Vagina (tissue), 2 donors: ENCODE measurements at regions not wholly inside any gene's neighbourhood (a gene's known extent, or its start where the extent isn't known, plus 50 kb on each side); places are given as distances from the start of the nearest gene placed in this dataset.

ENCODE experiments used
- POLR2A ChIP-seq, 2 donors: fragments of 450-650 bp; IDR thresholded peaks; one replicate each; pipeline ENCODE4 v1.6.1; 2017; ENCODE audit warnings: antibody characterized with exemption in 2 of 2, mild to moderate bottlenecking in 2 of 2, moderate library complexity in 2 of 2
- TF ChIP-seq, protein P1 (sequence below), 3 experiments: fragments of 450-650 bp in 2 of 3; fragments of 200-600 bp in 1 of 3; sonication (generic) in 1 of 3; IDR thresholded peaks; one replicate each; pipeline ENCODE4 v1.5.1; 2017 to 2019; ENCODE audit warnings: antibody characterized with exemption in 3 of 3, mild to moderate bottlenecking in 2 of 3, moderate library complexity in 2 of 3

DNA sequence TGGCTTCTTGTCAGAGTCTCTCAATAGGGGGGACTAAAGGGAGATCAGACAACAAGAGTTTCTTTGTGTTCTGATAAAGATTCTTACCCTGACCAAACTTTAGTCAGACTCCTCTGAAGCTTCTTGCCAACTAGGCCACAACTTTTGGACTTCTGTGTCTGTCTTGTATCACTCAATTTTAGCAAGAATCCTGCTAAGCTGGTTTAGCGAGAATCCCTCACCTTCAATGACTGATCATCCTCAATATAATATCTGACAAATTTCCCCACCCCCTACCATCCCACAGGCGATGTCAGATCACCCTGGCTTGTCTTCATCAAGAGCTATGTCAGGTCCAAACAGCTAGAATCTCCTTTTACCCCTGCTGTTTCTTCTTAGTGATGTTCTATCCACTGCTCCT, 215.2 kb downstream of the RASSF9 start:
- TF ChIP-seq, protein P1, sequence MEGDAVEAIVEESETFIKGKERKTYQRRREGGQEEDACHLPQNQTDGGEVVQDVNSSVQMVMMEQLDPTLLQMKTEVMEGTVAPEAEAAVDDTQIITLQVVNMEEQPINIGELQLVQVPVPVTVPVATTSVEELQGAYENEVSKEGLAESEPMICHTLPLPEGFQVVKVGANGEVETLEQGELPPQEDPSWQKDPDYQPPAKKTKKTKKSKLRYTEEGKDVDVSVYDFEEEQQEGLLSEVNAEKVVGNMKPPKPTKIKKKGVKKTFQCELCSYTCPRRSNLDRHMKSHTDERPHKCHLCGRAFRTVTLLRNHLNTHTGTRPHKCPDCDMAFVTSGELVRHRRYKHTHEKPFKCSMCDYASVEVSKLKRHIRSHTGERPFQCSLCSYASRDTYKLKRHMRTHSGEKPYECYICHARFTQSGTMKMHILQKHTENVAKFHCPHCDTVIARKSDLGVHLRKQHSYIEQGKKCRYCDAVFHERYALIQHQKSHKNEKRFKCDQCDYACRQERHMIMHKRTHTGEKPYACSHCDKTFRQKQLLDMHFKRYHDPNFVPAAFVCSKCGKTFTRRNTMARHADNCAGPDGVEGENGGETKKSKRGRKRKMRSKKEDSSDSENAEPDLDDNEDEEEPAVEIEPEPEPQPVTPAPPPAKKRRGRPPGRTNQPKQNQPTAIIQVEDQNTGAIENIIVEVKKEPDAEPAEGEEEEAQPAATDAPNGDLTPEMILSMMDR (IDR thresholded peaks at IDR 0.05), result no peak
- no peak for TF ChIP-seq POLR2A (IDR thresholded peaks at IDR 0.05)
